A549 (cell line): ENCODE measurements at regions not wholly inside any gene's neighbourhood (a gene's known extent, or its start where the extent isn't known, plus 50 kb on each side); places are given as distances from the start of the nearest gene placed in this dataset.

Source experiments
- ATAC-seq, 2 experiments: fragments of 200-7000 bp in 1 of 2; fragments of >200 bp in 1 of 2; cut with Nextera tagmentation in 1 of 2; cut with Tn5 transposase in 1 of 2; 3 replicates each; pipeline versions ENCODE4 v1.8.0 to v1.9.1; 2018 to 2020; ENCODE audit warnings: mild to moderate bottlenecking in 1 of 2, moderate library complexity in 1 of 2
- CTCF ChIA-PET: fragments of 300-600 bp; sonication (Branson Sonifier 250); formaldehyde crosslinking; extraction: SDS; loops from one replicate; lab custom pipeline; 2021; ENCODE audit warnings: antibody characterized with exemption, inconsistent platforms; lab: Yijun Ruan, JAX
- POLR2A ChIA-PET: fragments of 350-600 bp; formaldehyde crosslinking; extraction: SDS; loops from one replicate; lab custom pipeline; 2021; ENCODE audit warnings: antibody characterized with exemption, inconsistent platforms; lab: Yijun Ruan, JAX
- DNase-seq, 2 experiments: peaks; one replicate each; pipeline versions ENCODE4 v3.0.0 to v3.0.0-alpha.2; 2011 to 2016; ENCODE audit warnings: low read depth in 1 of 2, low spot score in 1 of 2
- FAIRE-seq: peaks from 2 replicates; lab custom pipeline; 2011; peaks lifted over from hg19 to GRCh38; lab: Jason Lieb, UNC
- H3K27ac ChIP-seq, 2 experiments: fragments of >200 bp; sonication (Bioruptor Twin); formaldehyde crosslinking; 3 replicates each; pipeline ENCODE4 v1.5.1; 2016 to 2017
- H3K4me1 ChIP-seq: fragments of >200 bp; sonication (Bioruptor Twin); formaldehyde crosslinking; 3 replicates; pipeline ENCODE4 v1.6.1; 2016
- H3K4me2 ChIP-seq: fragments of >200 bp; sonication (Bioruptor Twin); formaldehyde crosslinking; 3 replicates; pipeline ENCODE4 v1.6.1; 2016
- H3K4me3 ChIP-seq: fragments of >200 bp; sonication (Bioruptor Twin); formaldehyde crosslinking; 3 replicates; pipeline ENCODE4 v1.5.1; 2016
- H3K9me3 ChIP-seq: fragments of >200 bp; sonication (Bioruptor Twin); formaldehyde crosslinking; 3 replicates; pipeline ENCODE4 v1.6.1; 2016
- ATOH8 ChIP-seq: fragments of 250-450 bp; sonication (Bioruptor Pico); IDR thresholded peaks from 2 replicates; pipeline ENCODE4 v1.5.0; 2020; ENCODE audit warnings: low read depth, mild to moderate bottlenecking, moderate library complexity
- CBX2 ChIP-seq: fragments of 200-600 bp; sonication (generic); IDR thresholded peaks from 2 replicates; pipeline ENCODE4 v1.6.1; 2016; ENCODE audit warnings: low read depth, mild to moderate bottlenecking, borderline replicate concordance
- CEBPB ChIP-seq, 2 experiments: fragments of >200 bp in 1 of 2; sonication (Bioruptor Twin) in 1 of 2; formaldehyde crosslinking in 1 of 2; IDR thresholded peaks; 2 replicates each; pipeline ENCODE4 v1.6.1; 2012 to 2016
- CHD2 ChIP-seq: fragments of 150-350 bp; IDR thresholded peaks from 2 replicates; pipeline ENCODE4 v1.6.1; 2014; ENCODE audit warnings: low read length; ENCODE audit not compliant: partially characterized antibody
- CHD4 ChIP-seq: fragments of 200-600 bp; sonication (generic); IDR thresholded peaks from 2 replicates; pipeline ENCODE4 v1.6.1; 2016; ENCODE audit warnings: antibody characterized with exemption, mild to moderate bottlenecking, borderline replicate concordance
- E2F6 ChIP-seq: IDR thresholded peaks from 2 replicates; pipeline ENCODE4 v1.6.1; 2012; ENCODE audit warnings: low read depth, borderline replicate concordance
- EHF ChIP-seq: fragments of 250-450 bp; sonication (Bioruptor Pico); IDR thresholded peaks from 2 replicates; pipeline ENCODE4 v1.5.0; 2020; ENCODE audit warnings: mild to moderate bottlenecking
- FOSL2 ChIP-seq, 2 experiments: fragments of 450-650 bp in 1 of 2; fragments of >200 bp in 1 of 2; sonication (Bioruptor Twin) in 1 of 2; formaldehyde crosslinking; IDR thresholded peaks; 2 replicates each; pipeline versions ENCODE4 v1.5.0 to v1.6.1; 2016 to 2020; ENCODE audit warnings: mild to moderate bottlenecking in 1 of 2, moderate library complexity in 1 of 2
- FOXS1 ChIP-seq: fragments of 250-450 bp; sonication (Bioruptor Pico); IDR thresholded peaks from 2 replicates; pipeline ENCODE4 v1.5.0; 2020; ENCODE audit warnings: mild to moderate bottlenecking, moderate library complexity
- HDAC2 ChIP-seq: fragments of 200-600 bp; sonication (generic); IDR thresholded peaks from 2 replicates; pipeline ENCODE4 v1.6.1; 2016
- HES2 ChIP-seq: fragments of >200 bp; sonication (Bioruptor Twin); formaldehyde crosslinking; IDR thresholded peaks from 2 replicates; pipeline ENCODE4 v1.6.1; 2016
- HMGXB4 ChIP-seq: fragments of 250-450 bp; sonication (Bioruptor Pico); IDR thresholded peaks from 2 replicates; pipeline ENCODE4 v1.5.0; 2021; ENCODE audit warnings: mild to moderate bottlenecking, moderate library complexity, borderline replicate concordance
- HOXB13 ChIP-seq: fragments of 250-450 bp; sonication (Bioruptor Pico); IDR thresholded peaks from 2 replicates; pipeline ENCODE4 v1.5.0; 2020; ENCODE audit warnings: low read depth, mild to moderate bottlenecking, moderate library complexity
- HOXB5 ChIP-seq: fragments of 250-450 bp; sonication (Bioruptor Pico); IDR thresholded peaks from 2 replicates; pipeline ENCODE4 v1.5.0; 2020; ENCODE audit warnings: mild to moderate bottlenecking, moderate library complexity
- MYC ChIP-seq: IDR thresholded peaks from 2 replicates; pipeline ENCODE4 v1.6.1; 2012; ENCODE audit warnings: mild to moderate bottlenecking, inconsistent platforms, low read length, improper control_type of control experiment, borderline replicate concordance
- NFE2L2 ChIP-seq: fragments of 150-350 bp; conservative IDR thresholded peaks from 2 replicates; pipeline ENCODE4 v1.6.1; 2014; ENCODE audit warnings: low read length
- POLR2A ChIP-seq: IDR thresholded peaks from 2 replicates; pipeline ENCODE4 v1.6.1; 2012; ENCODE audit warnings: mild to moderate bottlenecking, low read length
- RARB ChIP-seq: fragments of 250-450 bp; sonication (Bioruptor Pico); IDR thresholded peaks from 2 replicates; pipeline ENCODE4 v1.8.0; 2021; ENCODE audit warnings: mild to moderate bottlenecking, moderate library complexity
- REST ChIP-seq: fragments of 200-600 bp; sonication (generic); IDR thresholded peaks from 2 replicates; pipeline ENCODE4 v1.6.1; 2016; ENCODE audit warnings: antibody characterized with exemption, mild to moderate bottlenecking, moderate library complexity
- SREBF2 ChIP-seq: fragments of 450-650 bp; IDR thresholded peaks from 2 replicates; pipeline ENCODE4 v1.6.1; 2014; ENCODE audit warnings: mild to moderate bottlenecking, moderate library complexity
- TFCP2L1 ChIP-seq: fragments of 250-450 bp; sonication (Bioruptor Pico); IDR thresholded peaks from 2 replicates; pipeline ENCODE4 v1.5.0; 2021; ENCODE audit warnings: mild to moderate bottlenecking
- USF2 ChIP-seq: fragments of 450-650 bp; IDR thresholded peaks from 2 replicates; pipeline ENCODE4 v1.6.1; 2014; ENCODE audit warnings: antibody characterized with exemption
- ZSCAN20 ChIP-seq: fragments of 250-450 bp; sonication (Bioruptor Pico); IDR thresholded peaks from 2 replicates; pipeline ENCODE4 v1.8.0; 2022; ENCODE audit warnings: mild to moderate bottlenecking, moderate library complexity
- WGBS: methylation state at CpG from one replicate; pipeline ENCODE4 v1.1.6; 2017; ENCODE audit errors: missing lambda C conversion rate; 5-methylcytosine and 5-hydroxymethylcytosine counted together

GRCh38 chr20:56810141-56810540, 181.0 kb downstream of the TFAP2C start:
- DNase-seq (no peak), FAIRE-seq (no peak), ATAC-seq (no peak)
- WGBS: 81% methylated on average over 6 of the region's 6 CpGs
- Histone ChIP-seq H3K9me3 (no peaks in the 10 kb centered on the region), H3K27ac (no peak overlapping the region), H3K4me1 (no peaks in the 10 kb centered on the region; the same call in 2 of the 3 replicates), H3K4me2 (no peak overlapping the region), H3K4me3 (no peak overlapping the region)
- TF ChIP-seq HES2: no peak
- no peak for TF ChIP-seq CEBPB (IDR thresholded peaks at IDR 0.05)
- TF ChIP-seq HOXB13 (CRISPR knock-in tag): no peak
- no peak for TF ChIP-seq CHD2
- no peak for TF ChIP-seq ATOH8 (CRISPR knock-in tag)
- no peak for TF ChIP-seq CBX2
- TF ChIP-seq MYC: no peak
- no peak for TF ChIP-seq EHF (CRISPR knock-in tag)
- TF ChIP-seq NFE2L2: no peak
- no peak for TF ChIP-seq SREBF2
- CTCF ChIA-PET: no interaction called here
- POLR2A ChIA-PET: no interaction called here

GRCh38 chr20:56815796-56816195, 186.7 kb downstream of the TFAP2C start:
- H3K4me1 ChIP-seq: no peaks in the 10 kb centered on the region

More at GRCh38 chr20:56815796-56816195, 186.7 kb downstream of the TFAP2C start:
- FAIRE-seq (no peak), ATAC-seq (no peak), DNase-seq (no peak)
- Histone ChIP-seq H3K9me3 (0 out of 3 replicates have a peak, but pooled peaks cover 4% of the 10 kb centered on the region), H3K27ac (no peak overlapping the region), H3K4me2 (no peak overlapping the region), H3K4me3 (no peak overlapping the region)
- WGBS: 91% methylated on average over 6 of the region's 6 CpGs
- POLR2A ChIA-PET: no interaction called here
- CTCF ChIA-PET: no interaction called here
- TF ChIP-seq MYC: no peak
- TF ChIP-seq HOXB5 (CRISPR knock-in tag): no peak
- no peak for TF ChIP-seq HMGXB4 (CRISPR knock-in tag)
- TF ChIP-seq RARB (CRISPR knock-in tag): no peak
- TF ChIP-seq FOXS1: no peak
- TF ChIP-seq POLR2A: no peak
- no peak for TF ChIP-seq CHD4
- TF ChIP-seq TFCP2L1: no peak
- no peak for TF ChIP-seq FOSL2 (IDR thresholded peaks at IDR 0.05)
- no peak for TF ChIP-seq FOSL2 (CRISPR knock-in tag; IDR thresholded peaks at IDR 0.05)
- no peak for TF ChIP-seq REST
- no peak for TF ChIP-seq USF2
- no peak for TF ChIP-seq HDAC2
- no peak for TF ChIP-seq E2F6
- TF ChIP-seq HOXB13 (CRISPR knock-in tag): no peak
- no peak for TF ChIP-seq ZSCAN20 (CRISPR knock-in tag)
- no peak for TF ChIP-seq EHF (CRISPR knock-in tag)
- TF ChIP-seq CBX2: no peak
